Stimulated activated effector memory CD8-positive, alpha-beta T cell treated with anti-CD3 and anti-CD28 coated beads, Interleukin-12 subunit alpha, Interleukin-12 subunit beta, amount 100 ng/mL, for 72 hours (primary cell): ENCODE measurements at regions not wholly inside any gene's neighbourhood (a gene's known extent, or its start where the extent isn't known, plus 50 kb on each side); places are given as distances from the start of the nearest gene placed in this dataset.

ENCODE experiments used
- ATAC-seq: fragments of 150-1000 bp; cut with Tn5 transposase; 2 replicates; pipeline ENCODE4 v1.10.0; 2021
- DNase-seq, 2 donors: peaks; one replicate each; pipeline ENCODE4 v3.0.0; 2021 to 2022; ENCODE audit warnings: low spot score in 2 of 2
- H3K27ac Mint-ChIP-seq: one replicate; pipeline ENCODE4 v1.8.0; 2022; ENCODE audit warnings: mild to moderate bottlenecking, mixed read lengths
- H3K36me3 Mint-ChIP-seq: one replicate; pipeline ENCODE4 v1.8.0; 2022; ENCODE audit warnings: mild to moderate bottlenecking, mixed read lengths
- H3K4me1 Mint-ChIP-seq: one replicate; pipeline ENCODE4 v1.8.0; 2022; ENCODE audit warnings: mixed read lengths
- H3K4me3 Mint-ChIP-seq: one replicate; pipeline ENCODE4 v1.8.0; 2022; ENCODE audit warnings: mild to moderate bottlenecking, mixed read lengths
- H3K9me3 Mint-ChIP-seq: one replicate; pipeline ENCODE4 v1.8.0; 2022; ENCODE audit warnings: mixed read lengths

DNA sequence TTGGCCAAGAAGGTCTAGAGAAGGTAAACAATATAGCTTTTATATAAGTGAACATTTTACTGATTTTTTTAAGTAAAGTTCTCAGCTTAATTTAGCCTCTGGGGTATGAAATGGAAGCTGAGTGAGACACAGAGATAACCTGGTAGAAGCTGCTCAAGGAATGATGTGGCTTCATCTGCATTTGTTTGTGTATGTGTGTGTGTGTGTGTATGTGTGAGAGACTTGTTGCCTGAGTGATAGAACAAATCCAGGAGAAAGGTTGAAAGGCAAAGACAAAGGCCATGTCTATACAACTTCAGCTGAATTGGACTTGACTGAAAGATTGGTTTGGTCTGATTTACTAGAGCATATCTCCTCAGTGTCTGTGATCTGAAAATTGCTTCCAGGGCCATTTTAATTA, 63.6 kb downstream of the PCDH7 start:
- Mint-ChIP-seq H3K4me1 (no peaks in the 10 kb centered on the region), H3K36me3 (no peaks in the 10 kb centered on the region), H3K9me3 (peaks cover 5% of the 10 kb centered on the region), H3K4me3 (no peak overlapping the region), H3K27ac (no peak overlapping the region)
- no peak for ATAC-seq
- DNase-seq = no peak

GRCh38 chr4:30789219-30789671, 69.1 kb downstream of the PCDH7 start:
- Mint-ChIP-seq H3K9me3 (peaks cover 5% of the 10 kb centered on the region), H3K36me3 (no peaks in the 10 kb centered on the region), H3K4me3 (no peak overlapping the region), H3K27ac (no peak overlapping the region), H3K4me1 (no peaks in the 10 kb centered on the region)
- no peak for ATAC-seq
- no peak for DNase-seq

GRCh38 chr4:30790123-30790522, 70.0 kb downstream of the PCDH7 start:
- peaks cover 2% of the 10 kb centered on the region for H3K9me3 Mint-ChIP-seq
- H3K36me3 Mint-ChIP-seq = no peaks in the 10 kb centered on the region
- H3K4me1 Mint-ChIP-seq = no peaks in the 10 kb centered on the region
- H3K27ac Mint-ChIP-seq = no peak overlapping the region
- DNase-seq (no peak), ATAC-seq (no peak)
- no peak overlapping the region for H3K4me3 Mint-ChIP-seq

GRCh38 chr4:30790998-30791397, 70.8 kb downstream of the PCDH7 start:
- no peaks in the 10 kb centered on the region for H3K36me3 Mint-ChIP-seq
- H3K4me3 Mint-ChIP-seq = no peak overlapping the region
- no peak overlapping the region for H3K27ac Mint-ChIP-seq
- H3K9me3 Mint-ChIP-seq = peaks cover 2% of the 10 kb centered on the region
- DNase-seq (no peak), ATAC-seq (no peak)
- no peaks in the 10 kb centered on the region for H3K4me1 Mint-ChIP-seq

GRCh38 chr4:30792601-30793000, 72.4 kb downstream of the PCDH7 start:
- ATAC-seq (no peak), DNase-seq (no peak)
- Mint-ChIP-seq H3K4me3 (no peak overlapping the region), H3K27ac (no peak overlapping the region), H3K4me1 (no peaks in the 10 kb centered on the region), H3K9me3 (no peaks in the 10 kb centered on the region), H3K36me3 (no peaks in the 10 kb centered on the region)

DNA sequence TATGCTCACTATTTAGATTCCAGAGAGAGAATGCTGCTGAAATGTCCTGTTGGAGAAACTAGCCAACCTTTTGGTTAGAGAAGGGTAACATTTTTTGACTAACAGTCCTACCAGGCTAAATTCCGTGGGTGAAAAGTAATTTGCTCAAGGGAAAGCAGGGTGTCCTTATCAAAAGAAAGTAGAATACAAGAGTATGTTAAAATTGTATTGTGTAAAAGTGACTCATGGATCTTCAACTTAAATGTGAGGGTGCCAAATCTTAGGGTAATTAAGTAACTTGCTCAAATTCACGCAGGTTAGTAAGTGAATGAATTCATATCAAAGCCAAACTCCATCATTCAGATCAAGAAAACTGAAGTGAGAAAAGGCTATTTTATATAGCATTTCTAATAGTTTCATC, 81.7 kb downstream of the PCDH7 start:
- H3K9me3 Mint-ChIP-seq = peaks cover 27% of the 10 kb centered on the region

DNA sequence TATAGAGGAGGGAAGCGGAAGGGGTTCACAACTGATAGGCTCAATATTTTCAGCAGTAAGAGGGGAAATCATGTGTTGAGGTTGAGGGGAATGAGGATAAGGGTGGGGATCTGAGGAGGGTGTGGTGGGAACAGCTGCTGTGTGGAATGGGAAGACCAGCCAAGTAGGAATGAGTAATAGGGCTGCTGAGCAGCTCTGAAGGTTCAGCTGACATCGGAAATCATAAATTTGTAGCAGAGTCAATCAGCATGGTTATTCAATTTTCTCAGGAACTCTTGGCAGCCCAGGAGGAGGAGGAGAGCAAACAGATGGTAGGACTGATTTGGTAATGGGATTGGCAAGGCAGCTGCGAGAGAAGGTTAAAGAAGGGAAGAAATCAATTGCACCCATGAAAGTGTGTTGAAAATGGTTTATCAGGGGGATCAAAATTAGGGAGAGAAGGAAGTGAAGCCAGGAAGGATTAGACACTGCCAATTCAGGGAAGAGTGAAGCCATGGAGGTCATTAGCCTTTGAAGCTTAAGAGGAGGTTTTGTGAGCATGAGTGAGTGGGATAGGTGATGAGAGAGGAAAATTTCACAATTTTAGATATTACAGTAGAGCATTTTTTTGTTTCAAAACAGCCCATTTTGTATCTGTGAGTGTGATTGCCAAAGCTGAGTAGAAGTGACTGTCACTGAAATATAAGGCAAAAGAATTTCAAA, 82.6 kb downstream of the PCDH7 start:
- Mint-ChIP-seq H3K9me3 (peaks cover 28% of the 10 kb centered on the region), H3K36me3 (no peaks in the 10 kb centered on the region), H3K4me1 (no peaks in the 10 kb centered on the region), H3K4me3 (no peak overlapping the region), H3K27ac (no peak overlapping the region)
- DNase-seq (no peak), ATAC-seq (no peak)

More for the DNA sequence above, 81.7 kb downstream of the PCDH7 start:
- no peak overlapping the region for H3K4me3 Mint-ChIP-seq
- no peaks in the 10 kb centered on the region for H3K4me1 Mint-ChIP-seq
- ATAC-seq = no peak
- no peaks in the 10 kb centered on the region for H3K36me3 Mint-ChIP-seq
- no peak overlapping the region for H3K27ac Mint-ChIP-seq
- no peak for DNase-seq

DNA sequence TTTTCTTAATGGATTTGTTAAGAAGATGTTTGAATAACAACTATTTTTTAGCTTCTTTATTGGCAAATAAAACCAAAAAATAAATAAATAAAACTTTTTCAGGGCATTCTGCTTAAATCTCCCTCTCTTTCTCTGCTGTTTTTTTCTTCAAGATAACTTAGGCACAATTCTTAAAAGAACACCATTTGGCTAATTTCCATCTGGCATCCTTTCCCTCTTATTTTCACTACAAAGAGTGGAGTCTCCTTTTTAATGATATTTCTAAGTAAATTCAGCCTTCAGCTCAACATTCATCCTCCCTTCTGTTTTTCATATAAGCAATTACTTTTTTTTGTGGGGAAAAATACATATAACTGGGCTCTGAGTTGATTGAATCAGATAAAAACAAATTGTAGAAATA, 88.1 kb downstream of the PCDH7 start:
- no peak overlapping the region for H3K4me3 Mint-ChIP-seq

DNA sequence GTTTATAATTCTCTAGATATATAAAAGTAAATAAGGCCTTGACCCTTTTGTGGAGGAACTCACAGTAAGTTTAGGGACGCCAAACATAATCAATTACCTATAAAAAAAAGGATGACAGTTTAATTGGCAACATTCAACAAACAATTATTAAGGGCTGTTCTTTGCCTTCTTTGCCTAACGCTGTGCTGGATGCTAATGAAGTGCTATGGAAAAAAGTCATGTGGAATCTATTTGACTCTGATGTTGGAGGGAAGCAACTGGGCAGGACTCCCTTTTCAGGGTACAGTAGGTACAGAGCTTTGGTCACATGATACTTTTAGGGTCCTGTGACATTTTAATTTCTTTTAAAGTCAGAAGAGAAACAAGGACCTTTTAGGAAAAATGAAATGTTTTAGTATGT, 91.1 kb downstream of the PCDH7 start:
- Mint-ChIP-seq H3K4me3 (no peak overlapping the region), H3K27ac (no peak overlapping the region), H3K36me3 (no peaks in the 10 kb centered on the region), H3K4me1 (no peaks in the 10 kb centered on the region), H3K9me3 (peaks cover 18% of the 10 kb centered on the region)
- DNase-seq (no peak), ATAC-seq (no peak)

More for the DNA sequence above, 88.1 kb downstream of the PCDH7 start:
- Mint-ChIP-seq H3K4me1 (no peaks in the 10 kb centered on the region), H3K9me3 (peaks cover 22% of the 10 kb centered on the region), H3K36me3 (no peaks in the 10 kb centered on the region), H3K27ac (no peak overlapping the region)
- no peak for ATAC-seq
- DNase-seq = no peak

DNA sequence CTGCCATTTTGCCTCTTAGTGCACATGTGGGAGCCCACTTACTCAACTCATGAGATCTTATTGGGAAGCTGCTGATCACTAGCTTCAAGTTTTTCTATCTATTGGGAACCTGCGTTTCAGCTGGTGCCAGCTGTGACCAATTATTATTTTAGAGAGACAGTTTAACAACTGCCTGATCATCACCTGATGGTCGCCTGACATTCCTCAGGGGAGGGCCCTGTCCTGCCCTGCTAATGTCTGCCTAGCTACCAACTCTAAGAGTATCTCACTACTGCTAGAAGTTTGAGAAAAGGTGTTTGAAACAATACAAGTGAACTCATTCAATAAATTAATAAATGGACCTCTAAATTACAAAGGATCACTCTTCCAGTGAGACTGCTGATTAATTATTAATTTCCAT, 95.5 kb downstream of the PCDH7 start:
- no peaks in the 10 kb centered on the region for H3K36me3 Mint-ChIP-seq
- peaks cover 19% of the 10 kb centered on the region for H3K9me3 Mint-ChIP-seq
- ATAC-seq = no peak
- H3K27ac Mint-ChIP-seq = no peak overlapping the region
- H3K4me1 Mint-ChIP-seq = no peaks in the 10 kb centered on the region
- no peak for DNase-seq
- no peak overlapping the region for H3K4me3 Mint-ChIP-seq

DNA sequence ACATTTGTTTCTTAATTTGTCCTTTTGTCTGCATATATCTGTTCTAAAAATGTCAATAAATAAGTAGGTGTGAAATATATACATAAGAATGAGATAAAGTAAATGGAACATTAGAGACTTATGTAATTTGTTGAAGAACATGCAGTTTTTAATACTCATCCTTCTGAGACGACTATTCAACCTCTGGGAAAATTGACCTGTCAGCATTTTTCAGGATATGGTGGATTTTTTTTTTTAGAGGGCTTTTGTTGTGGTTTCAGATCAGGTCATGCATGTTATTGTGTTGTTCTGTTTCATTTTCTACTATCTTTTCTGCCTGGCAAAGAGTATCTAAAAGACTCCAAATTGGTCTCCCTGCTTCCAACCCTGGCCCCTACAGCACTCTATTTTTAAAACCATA, 97.3 kb downstream of the PCDH7 start:
- Mint-ChIP-seq H3K4me1 (no peaks in the 10 kb centered on the region), H3K9me3 (peaks cover 16% of the 10 kb centered on the region), H3K36me3 (no peaks in the 10 kb centered on the region), H3K27ac (no peak overlapping the region), H3K4me3 (no peak overlapping the region)
- DNase-seq = no peak
- ATAC-seq = no peak

GRCh38 chr4:30818541-30818940, 98.4 kb downstream of the PCDH7 start:
- no peak for ATAC-seq
- Mint-ChIP-seq H3K27ac (no peak overlapping the region), H3K36me3 (no peaks in the 10 kb centered on the region), H3K4me1 (no peaks in the 10 kb centered on the region), H3K4me3 (no peak overlapping the region), H3K9me3 (peaks cover 18% of the 10 kb centered on the region)
- no peak for DNase-seq

- Mint-ChIP-seq H3K4me1 (no peaks in the 10 kb centered on the region), H3K4me3 (no peak overlapping the region), H3K27ac (no peak overlapping the region), H3K9me3 (peaks cover 27% of the 10 kb centered on the region), H3K36me3 (no peaks in the 10 kb centered on the region)
- DNase-seq (no peak), ATAC-seq (no peak)
These were observed 101.1 kb downstream of the PCDH7 start for GRCh38 chr4:30821275-30821674.

DNA sequence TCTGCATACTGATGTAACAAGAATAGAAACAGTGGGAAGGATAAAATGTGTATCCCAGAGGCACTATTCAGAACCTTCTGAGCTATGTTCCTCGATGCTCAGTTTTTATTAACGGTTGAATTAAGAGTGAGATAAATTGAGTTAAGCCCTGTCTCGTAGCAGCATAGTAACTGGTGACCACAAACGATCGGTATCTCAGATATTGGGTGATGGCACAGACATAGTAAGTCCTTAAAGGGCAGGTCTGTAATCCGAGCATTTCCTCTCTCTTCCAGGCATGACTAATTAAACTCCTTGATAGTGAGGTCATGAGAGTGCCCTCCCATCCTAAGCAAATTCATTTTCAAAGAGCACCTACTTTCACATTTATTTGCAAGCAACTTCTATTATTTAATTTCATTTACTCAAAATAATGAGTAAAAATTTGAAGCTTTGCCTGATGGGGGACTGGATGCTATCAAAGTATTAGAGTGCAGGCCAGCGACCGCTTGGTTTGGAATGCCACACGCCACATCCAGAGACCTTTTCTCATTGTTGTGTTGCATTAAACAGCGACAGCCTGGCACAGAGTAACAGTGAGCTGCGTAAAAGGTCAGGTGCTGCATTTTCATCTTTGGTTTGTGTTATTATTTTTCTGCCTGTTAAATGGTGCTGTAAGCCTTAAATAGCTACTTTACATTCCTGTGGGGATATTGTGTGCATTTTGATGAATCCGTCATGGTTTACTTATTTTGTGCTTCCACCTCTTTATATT, 101.9 kb downstream of the PCDH7 start:
- H3K36me3 Mint-ChIP-seq = no peaks in the 10 kb centered on the region
- ATAC-seq = no peak

DNA sequence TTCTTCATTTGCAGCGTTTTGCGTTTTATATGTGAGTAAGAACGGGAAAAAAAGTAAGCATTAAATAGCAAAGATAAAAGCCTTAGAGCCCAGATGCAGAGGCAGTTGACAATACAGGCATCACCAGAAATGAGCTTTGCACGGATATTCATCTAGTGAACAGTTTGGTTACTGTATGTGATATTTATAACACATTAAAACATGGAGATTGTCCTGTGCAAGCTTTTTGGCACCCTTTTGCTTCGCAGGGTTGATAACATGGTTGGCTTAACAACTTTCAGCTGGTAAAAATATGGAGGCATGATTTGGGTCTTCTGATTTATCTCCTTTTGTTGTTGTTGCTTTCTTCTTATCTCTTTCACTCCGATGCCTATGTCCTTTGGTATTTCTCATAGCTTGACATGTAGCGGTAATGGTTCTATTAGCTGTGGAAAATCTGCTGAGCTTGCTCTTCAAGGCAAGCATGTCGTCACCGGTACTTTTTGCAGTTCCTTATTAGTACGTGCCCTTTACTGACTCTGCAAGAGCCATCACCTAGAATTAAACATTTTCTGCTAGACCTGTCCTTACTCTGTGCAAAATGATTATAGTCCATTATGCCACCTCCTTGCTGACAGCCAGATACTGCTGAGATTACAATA, 102.9 kb downstream of the PCDH7 start:
- Mint-ChIP-seq H3K27ac (no peak overlapping the region), H3K9me3 (peaks cover 24% of the 10 kb centered on the region), H3K4me1 (no peaks in the 10 kb centered on the region), H3K36me3 (no peaks in the 10 kb centered on the region), H3K4me3 (no peak overlapping the region)
- DNase-seq (no peak), ATAC-seq (no peak)

More for the DNA sequence above, 101.9 kb downstream of the PCDH7 start:
- Mint-ChIP-seq H3K9me3 (peaks cover 27% of the 10 kb centered on the region), H3K4me3 (no peak overlapping the region), H3K27ac (no peak overlapping the region), H3K4me1 (no peaks in the 10 kb centered on the region)
- no peak for DNase-seq
